Activated B cell treated with CpG ODN at 0.5 μM for 24 hours (primary cell): ENCODE measurements at regions not wholly inside any gene's neighbourhood (a gene's known extent, or its start where the extent isn't known, plus 50 kb on each side); places are given as distances from the start of the nearest gene placed in this dataset.

Source experiments
- ATAC-seq: fragments of 200-7000 bp; cut with Tn5 transposase; one replicate; pipeline ENCODE4 v1.10.0; 2021; ENCODE audit warnings: low read depth, mild to moderate bottlenecking, moderate library complexity
- CTCF ChIA-PET: fragments of 350-600 bp; sonication (Branson Sonifier 250); formaldehyde crosslinking; loops from one replicate; lab custom pipeline; 2021; ENCODE audit warnings: antibody characterized with exemption; lab: Charles Lee
- POLR2A ChIA-PET: fragments of 350-600 bp; sonication (Branson Sonifier 250); formaldehyde crosslinking; loops from one replicate; lab custom pipeline; 2021; ENCODE audit warnings: antibody characterized with exemption; lab: Charles Lee
- DNase-seq: peaks from one replicate; pipeline ENCODE4 v3.0.0; 2022
- H3K27ac Mint-ChIP-seq: one replicate; pipeline ENCODE4 v1.8.0; 2020; ENCODE audit warnings: mixed read lengths
- H3K27me3 Mint-ChIP-seq: one replicate; pipeline ENCODE4 v1.8.0; 2021; ENCODE audit warnings: mixed read lengths
- H3K36me3 Mint-ChIP-seq: one replicate; pipeline ENCODE4 v1.8.0; 2021; ENCODE audit warnings: low read depth, mixed read lengths
- H3K4me1 Mint-ChIP-seq: one replicate; pipeline ENCODE4 v1.8.0; 2021; ENCODE audit warnings: mixed read lengths
- H3K4me3 Mint-ChIP-seq: one replicate; pipeline ENCODE4 v1.8.0; 2020; ENCODE audit warnings: mild to moderate bottlenecking, mixed read lengths
- H3K9me3 Mint-ChIP-seq: one replicate; pipeline ENCODE4 v1.8.0; 2020; ENCODE audit warnings: mixed read lengths
- CTCF ChIP-seq: fragments of 200-600 bp; IDR thresholded peaks from one replicate; pipeline ENCODE4 v1.8.0; 2022; ENCODE audit warnings: antibody characterized with exemption, mild to moderate bottlenecking
- intact Hi-C: fragments of 100-400 bp; cut with micrococcal nuclease; formaldehyde crosslinking; loops from one replicate; pipeline ENCODE4 v1.15.1; 2024

- POLR2A ChIA-PET = no interaction called here
- Mint-ChIP-seq H3K4me1 (peaks cover 15% of the 10 kb centered on the region), H3K36me3 (no peaks in the 10 kb centered on the region), H3K27ac (no peak overlapping the region), H3K4me3 (no peak overlapping the region), H3K27me3 (peaks cover 3% of the 10 kb centered on the region), H3K9me3 (peaks cover 3% of the 10 kb centered on the region)
- DNase-seq (no peak), ATAC-seq (no peak)
- intact Hi-C loops = no loop called here
- TF ChIP-seq CTCF = no peak
- CTCF ChIA-PET = no interaction called here
Measured at GRCh38 chr14:71287567-71287966, 380.3 kb downstream of the PCNX1 start.

- POLR2A ChIA-PET = interaction anchor here (0.7 kb wide), 1 partner anchor 109 kb away, joined by 4 read pairs; no protein-coding TSS in a partner anchor
- Mint-ChIP-seq H3K9me3 (peaks cover 3% of the 10 kb centered on the region), H3K36me3 (no peaks in the 10 kb centered on the region), H3K27me3 (peaks cover 3% of the 10 kb centered on the region), H3K4me1 (peaks cover 15% of the 10 kb centered on the region), H3K27ac (peak overlapping the region; percentile 50), H3K4me3 (peak overlapping the region; percentile 19)
- no peak for DNase-seq
- intact Hi-C loops = no loop called here
- CTCF ChIA-PET = no interaction called here
- no peak for TF ChIP-seq CTCF
- peak; percentile 71 for ATAC-seq
Measured at GRCh38 chr14:71289536-71289935, 382.3 kb downstream of the PCNX1 start.

GRCh38 chr14:71290301-71290700 is 383.0 kb downstream of the PCNX1 start:
- peaks cover 15% of the 10 kb centered on the region for H3K4me1 Mint-ChIP-seq
- intact Hi-C loops = no loop called here
- no peak for ATAC-seq
- CTCF ChIA-PET = no interaction called here
- no peak overlapping the region for H3K4me3 Mint-ChIP-seq
- no peak for TF ChIP-seq CTCF
- H3K27me3 Mint-ChIP-seq = peaks cover 3% of the 10 kb centered on the region
- no peaks in the 10 kb centered on the region for H3K36me3 Mint-ChIP-seq
- H3K27ac Mint-ChIP-seq = no peak overlapping the region
- POLR2A ChIA-PET = interaction anchor here (0.7 kb wide), 1 partner anchor 110 kb away, joined by 4 read pairs; no protein-coding TSS in a partner anchor
- peaks cover 3% of the 10 kb centered on the region for H3K9me3 Mint-ChIP-seq
- DNase-seq = no peak

GRCh38 chr14:71290960-71291466 is 383.8 kb downstream of the PCNX1 start:
- Mint-ChIP-seq H3K27ac (no peak overlapping the region), H3K9me3 (no peaks in the 10 kb centered on the region), H3K4me1 (peaks cover 15% of the 10 kb centered on the region), H3K36me3 (no peaks in the 10 kb centered on the region), H3K27me3 (peaks cover 3% of the 10 kb centered on the region), H3K4me3 (no peak overlapping the region)
- no peak for TF ChIP-seq CTCF
- ChIA-PET POLR2A (no interaction called here), CTCF (interaction anchor here (1.5 kb wide), 1 partner anchor 113 kb away, joined by 5 read pairs; no protein-coding TSS in a partner anchor)
- intact Hi-C loops = no loop called here
- DNase-seq (no peak), ATAC-seq (peak; percentile 77)

GRCh38 chr14:71296184-71296583 is 388.9 kb downstream of the PCNX1 start:
- POLR2A ChIA-PET = no interaction called here
- Mint-ChIP-seq H3K4me1 (peaks cover under 1% of the 10 kb centered on the region), H3K9me3 (no peaks in the 10 kb centered on the region), H3K4me3 (no peak overlapping the region), H3K27me3 (no peaks in the 10 kb centered on the region), H3K27ac (no peak overlapping the region), H3K36me3 (no peaks in the 10 kb centered on the region)
- no peak for TF ChIP-seq CTCF
- CTCF ChIA-PET = no interaction called here
- no peak for DNase-seq
- intact Hi-C loops = no loop called here
- no peak for ATAC-seq
